ENCODE measurements at regions not wholly inside any gene's neighbourhood (a gene's known extent, or its start where the extent isn't known, plus 50 kb on each side); places are given as distances from the start of the nearest gene placed in this dataset.

DNA sequence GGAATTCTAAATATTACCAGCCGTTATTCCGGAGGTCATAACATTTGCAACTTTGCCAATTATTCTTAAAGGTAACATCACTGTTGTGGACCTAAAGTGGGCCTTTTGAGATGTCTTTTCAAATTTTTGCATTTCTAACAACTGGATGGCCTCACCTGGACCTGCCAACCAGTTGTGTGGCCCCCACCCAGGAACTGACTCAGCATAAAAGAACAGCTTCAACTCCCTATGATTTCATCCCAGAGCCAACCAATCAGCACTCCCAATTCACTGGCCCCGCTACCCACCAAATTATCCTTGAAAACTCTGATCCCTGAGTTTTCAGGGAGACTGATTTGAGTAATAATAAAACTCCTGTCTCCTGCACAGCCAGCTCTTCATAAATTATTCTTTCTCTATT, 489.7 kb upstream of the LMCD1 start:
- H3K9me3 ChIP-seq (ENCODE audit: control insufficient read depth, insufficient read depth, low read length) = peaks cover 11% of the 10 kb centered on the region; the same call in 1 of the 2 replicates
- no peaks in the 10 kb centered on the region for H3K9me1 ChIP-seq (ENCODE audit: insufficient read depth, low read length)
- H3K27ac ChIP-seq (ENCODE audit: insufficient read depth, low read length) = no peak overlapping the region
- no peak overlapping the region for H2BK120ac ChIP-seq (ENCODE audit: low read depth, low read length)
- no peak overlapping the region for H4K8ac ChIP-seq (ENCODE audit: low read depth in 2 of 2, low read length in 2 of 2)
- no peak overlapping the region for H2AK9ac ChIP-seq (replicated peaks; ENCODE audit: low read depth, low read length, poor library complexity)
- no peaks in the 10 kb centered on the region for H4K20me1 ChIP-seq (ENCODE audit: insufficient read depth, low read length)
- H4K91ac ChIP-seq (ENCODE audit: insufficient read depth, low read depth, low read length) = no peak overlapping the region
- no peak overlapping the region for H2AFZ ChIP-seq (replicated peaks; ENCODE audit: low read length, poor library complexity)
- no peak overlapping the region for H4K5ac ChIP-seq (ENCODE audit: low read depth, low read length)
- no peak overlapping the region for H3K4me3 ChIP-seq (ENCODE audit: insufficient read depth, low read depth, low read length)
- in situ Hi-C loops (cut with MboI; ENCODE audit: low sequenced_read_pairs) = no loop called here
- no peaks in the 10 kb centered on the region for H3K36me3 ChIP-seq (ENCODE audit: control insufficient read depth, insufficient read depth, low read length)
- H3K18ac ChIP-seq (ENCODE audit: low read depth, low read length) = no peak overlapping the region
- BruUV-seq (replicated peaks) = no TSS peak
- POLR2A ChIA-PET (ENCODE audit: unreplicated experiment) = no interaction called here
- dilution Hi-C loops (cut with HindIII; ENCODE audit: low sequenced_read_pairs, unreplicated experiment) = no loop called here
- no peaks in the 10 kb centered on the region for H3K4me1 ChIP-seq (ENCODE audit: control insufficient read depth, insufficient read depth, low read length)
- no peak overlapping the region for H3K14ac ChIP-seq (replicated peaks; ENCODE audit: low read depth, low read length)
- DNase-seq (no peak), ATAC-seq (ENCODE audit: low read depth) (no peak)
- H3K56ac ChIP-seq (ENCODE audit: extremely low read depth, insufficient read depth, low read length) = no peak overlapping the region
- no CpG with 5 or more reads among the region's 3 CpGs for WGBS, 2 experiments (ENCODE audit: extremely low coverage in 2 of 2, insufficient read length in 1 of 2)
- H2AK5ac ChIP-seq (ENCODE audit: low read depth, low read length) = no peak overlapping the region
- no peak overlapping the region for H2BK15ac ChIP-seq (ENCODE audit: low read depth, low read length)
- H3K23ac ChIP-seq (ENCODE audit: low read depth, low read length) = no peak overlapping the region
- TF ChIP-seq FOS (IDR thresholded peaks at IDR 0.05; ENCODE audit: low read depth, low read length) (no peak), MAFK (IDR thresholded peaks at IDR 0.05; ENCODE audit: low read depth, low read length) (peak; percentile 31; the same call in 1 of the 2 replicates)
- no peak overlapping the region for H2BK5ac ChIP-seq (ENCODE audit: low read depth, low read length, poor library complexity, severe bottlenecking)
- H2BK20ac ChIP-seq (ENCODE audit: low read depth, low read length) = no peak overlapping the region
- no peak overlapping the region for H3K9ac ChIP-seq (ENCODE audit: low read depth, low read length)
- no peaks in the 10 kb centered on the region for H3K79me1 ChIP-seq (ENCODE audit: low read depth in 1 of 2, low read length in 2 of 2)
- intact Hi-C loops (cut with micrococcal nuclease) = no loop called here
- H3K4me2 ChIP-seq (ENCODE audit: low read depth, low read length) = no peak overlapping the region
- CTCF ChIA-PET = no interaction called here
- H3K4ac ChIP-seq (ENCODE audit: low read depth, low read length) = no peak overlapping the region
- no peaks in the 10 kb centered on the region for H3K27me3 ChIP-seq (ENCODE audit: control insufficient read depth, insufficient read depth, low read length)

All from IMR-90 (cell line).